ENCODE measurements at regions not wholly inside any gene's neighbourhood (a gene's known extent, or its start where the extent isn't known, plus 50 kb on each side); places are given as distances from the start of the nearest gene placed in this dataset.

- Histone ChIP-seq H3F3A (replicated peaks; ENCODE audit: insufficient read depth) (no peaks in the 10 kb centered on the region), H3K9ac (no peak overlapping the region), H3K36me3 (replicated peaks in 1 of 2; ENCODE audit: control insufficient read depth in 1 of 2, insufficient read depth in 2 of 2, low read length in 1 of 2) (no peaks in the 10 kb centered on the region), H4K20me1 (ENCODE audit: insufficient read depth) (no peaks in the 10 kb centered on the region), H3K9me2 (no peaks in the 10 kb centered on the region), H3K27ac (ENCODE audit: low read depth in 2 of 2, low read length in 1 of 2) (no peak overlapping the region), H3K27me3 (ENCODE audit: insufficient read depth) (no peaks in the 10 kb centered on the region), H3K4me1 (ENCODE audit: control insufficient read depth in 1 of 2, insufficient read depth in 2 of 2, low read depth in 1 of 2, low read length in 1 of 2) (no peaks in the 10 kb centered on the region), H2AFZ (ENCODE audit: low read depth) (no peak overlapping the region), H3K4me2 (no peak overlapping the region), H3K9me3 (no peaks in the 10 kb centered on the region; the same call in 1 of the 2 replicates), H3K4me3 (ENCODE audit: low read depth in 2 of 2, low read length in 1 of 2) (no peak overlapping the region), H3K79me2 (ENCODE audit: insufficient read depth) (no peaks in the 10 kb centered on the region)
- no peak for DNase-seq
- WGBS (ENCODE audit: low lambda C conversion rate) = 20% methylated on average over 4 of the region's 4 CpGs
- ChIA-PET CTCF (no interaction called here), POLR2A (no interaction called here)
- TF ChIP-seq, protein P1, sequence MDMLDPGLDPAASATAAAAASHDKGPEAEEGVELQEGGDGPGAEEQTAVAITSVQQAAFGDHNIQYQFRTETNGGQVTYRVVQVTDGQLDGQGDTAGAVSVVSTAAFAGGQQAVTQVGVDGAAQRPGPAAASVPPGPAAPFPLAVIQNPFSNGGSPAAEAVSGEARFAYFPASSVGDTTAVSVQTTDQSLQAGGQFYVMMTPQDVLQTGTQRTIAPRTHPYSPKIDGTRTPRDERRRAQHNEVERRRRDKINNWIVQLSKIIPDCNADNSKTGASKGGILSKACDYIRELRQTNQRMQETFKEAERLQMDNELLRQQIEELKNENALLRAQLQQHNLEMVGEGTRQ (IDR thresholded peaks at IDR 0.05; ENCODE audit: borderline replicate concordance, low read depth, low read length) = no peak
- no peak for TF ChIP-seq RFX5 (IDR thresholded peaks at IDR 0.05; ENCODE audit: low read length)
- no peak for TF ChIP-seq POLR2AphosphoS5 (IDR thresholded peaks at IDR 0.05; ENCODE audit: low read depth, low read length)
- TF ChIP-seq NFIC (IDR thresholded peaks at IDR 0.05; ENCODE audit: borderline replicate concordance) = no peak
- TF ChIP-seq FOXJ3 (CRISPR knock-in tag; IDR thresholded peaks at IDR 0.05) = no peak
- no peak for TF ChIP-seq RAD21 (IDR thresholded peaks at IDR 0.05; ENCODE audit: low read length)
- no peak for TF ChIP-seq GATA2 (CRISPR knock-in tag; IDR thresholded peaks at IDR 0.05)
- no peak for TF ChIP-seq JUND (IDR thresholded peaks at IDR 0.05)
- TF ChIP-seq ELF1 (IDR thresholded peaks at IDR 0.05) = no peak
- TF ChIP-seq USF1 (IDR thresholded peaks at IDR 0.05; ENCODE audit: borderline replicate concordance, low read depth) = no peak
- TF ChIP-seq TAF1 (IDR thresholded peaks at IDR 0.05; ENCODE audit: borderline replicate concordance, low read depth, low read length) = no peak
Measured at GRCh38 chr12:70151993-70152392, 91.2 kb upstream of the CNOT2 start.

GRCh38 chr12:70154087-70154638 is 89.1 kb upstream of the CNOT2 start:
- Histone ChIP-seq H3K9ac (no peak overlapping the region), H3K4me1 (ENCODE audit: control insufficient read depth in 1 of 2, insufficient read depth in 2 of 2, low read depth in 1 of 2, low read length in 1 of 2) (no peaks in the 10 kb centered on the region), H3K9me2 (no peaks in the 10 kb centered on the region), H3K9me3 (no peaks in the 10 kb centered on the region; the same call in 1 of the 2 replicates), H3K4me3 (ENCODE audit: low read depth in 2 of 2, low read length in 1 of 2) (no peak overlapping the region), H4K20me1 (ENCODE audit: insufficient read depth) (no peaks in the 10 kb centered on the region), H2AFZ (ENCODE audit: low read depth) (no peak overlapping the region), H3K27ac (ENCODE audit: low read depth in 2 of 2, low read length in 1 of 2) (no peak overlapping the region), H3F3A (replicated peaks; ENCODE audit: insufficient read depth) (no peaks in the 10 kb centered on the region), H3K36me3 (replicated peaks in 1 of 2; ENCODE audit: control insufficient read depth in 1 of 2, insufficient read depth in 2 of 2, low read length in 1 of 2) (no peaks in the 10 kb centered on the region), H3K27me3 (ENCODE audit: insufficient read depth) (no peaks in the 10 kb centered on the region), H3K79me2 (ENCODE audit: insufficient read depth) (no peaks in the 10 kb centered on the region), H3K4me2 (no peak overlapping the region)
- CTCF ChIA-PET = no interaction called here
- DNase-seq = no peak
- no peak for TF ChIP-seq REST (IDR thresholded peaks at IDR 0.05; ENCODE audit: low read depth, low read length)
- WGBS (ENCODE audit: low lambda C conversion rate) = 28% methylated on average over 2 of the region's 2 CpGs
- POLR2A ChIA-PET = no interaction called here
